ENCODE measurements at regions not wholly inside any gene's neighbourhood (a gene's known extent, or its start where the extent isn't known, plus 50 kb on each side); places are given as distances from the start of the nearest gene placed in this dataset.

- TF ChIP-seq POLR2A (IDR thresholded peaks at IDR 0.05), result no peak
- TF ChIP-seq, protein P1, sequence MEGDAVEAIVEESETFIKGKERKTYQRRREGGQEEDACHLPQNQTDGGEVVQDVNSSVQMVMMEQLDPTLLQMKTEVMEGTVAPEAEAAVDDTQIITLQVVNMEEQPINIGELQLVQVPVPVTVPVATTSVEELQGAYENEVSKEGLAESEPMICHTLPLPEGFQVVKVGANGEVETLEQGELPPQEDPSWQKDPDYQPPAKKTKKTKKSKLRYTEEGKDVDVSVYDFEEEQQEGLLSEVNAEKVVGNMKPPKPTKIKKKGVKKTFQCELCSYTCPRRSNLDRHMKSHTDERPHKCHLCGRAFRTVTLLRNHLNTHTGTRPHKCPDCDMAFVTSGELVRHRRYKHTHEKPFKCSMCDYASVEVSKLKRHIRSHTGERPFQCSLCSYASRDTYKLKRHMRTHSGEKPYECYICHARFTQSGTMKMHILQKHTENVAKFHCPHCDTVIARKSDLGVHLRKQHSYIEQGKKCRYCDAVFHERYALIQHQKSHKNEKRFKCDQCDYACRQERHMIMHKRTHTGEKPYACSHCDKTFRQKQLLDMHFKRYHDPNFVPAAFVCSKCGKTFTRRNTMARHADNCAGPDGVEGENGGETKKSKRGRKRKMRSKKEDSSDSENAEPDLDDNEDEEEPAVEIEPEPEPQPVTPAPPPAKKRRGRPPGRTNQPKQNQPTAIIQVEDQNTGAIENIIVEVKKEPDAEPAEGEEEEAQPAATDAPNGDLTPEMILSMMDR (IDR thresholded peaks at IDR 0.05), result no peak
Observed at GRCh38 chr6:20271818-20272217, 59.5 kb upstream of the MBOAT1 start.
